ENCODE measurements at regions not wholly inside any gene's neighbourhood (a gene's known extent, or its start where the extent isn't known, plus 50 kb on each side); places are given as distances from the start of the nearest gene placed in this dataset.

DNA sequence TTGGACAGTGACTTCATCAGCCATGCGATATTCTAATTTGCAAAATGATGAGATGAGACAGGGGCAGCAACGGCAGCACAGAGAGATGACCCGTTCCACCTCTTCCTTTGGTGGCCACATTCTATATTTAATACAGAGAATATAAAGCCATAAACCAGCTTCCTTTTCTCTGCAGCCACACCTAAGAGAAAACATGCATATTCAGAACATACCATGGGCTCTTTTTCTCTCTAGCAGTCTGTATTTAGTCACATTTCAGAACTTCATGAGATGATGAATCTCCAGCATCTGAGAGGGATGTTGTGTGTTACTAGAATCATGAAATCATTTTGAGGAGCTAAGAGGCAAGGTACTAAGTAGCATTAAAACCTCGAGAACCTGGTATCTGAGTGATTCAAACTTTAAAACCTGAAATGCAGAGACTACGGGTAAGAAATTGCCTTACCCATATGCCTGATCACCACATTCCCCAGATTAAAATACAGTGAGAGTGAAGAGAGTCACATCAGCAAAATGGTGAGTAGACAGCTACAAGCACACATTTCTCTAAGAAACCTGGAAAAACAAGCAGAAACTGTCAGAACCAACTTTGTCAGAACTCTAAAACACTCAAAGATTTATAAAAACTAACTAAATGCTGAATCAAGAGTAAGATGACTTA lies 55.5 kb upstream of the CPHXL start:
- no peaks in the 10 kb centered on the region for H4K20me1 ChIP-seq (ENCODE audit: insufficient read depth, low read length)
- H3K79me2 ChIP-seq (ENCODE audit: insufficient read depth, low read length), result no peaks in the 10 kb centered on the region
- no peak overlapping the region for H3K9ac ChIP-seq (ENCODE audit: insufficient read depth, low read depth, low read length)
- H3K4me3 ChIP-seq (replicated peaks in 1 of 3; ENCODE audit: insufficient read depth in 1 of 3, low read depth in 2 of 3, low read length in 3 of 3), result no peak overlapping the region
- no peaks in the 10 kb centered on the region; a peak in 1 of 5 replicates for H3K27me3 ChIP-seq (ENCODE audit: control insufficient read depth in 1 of 2, insufficient read depth in 2 of 2, low read length in 2 of 2)
- in situ Hi-C loops (cut with HindIII; ENCODE audit: extremely low pct_ligation_motif_present, low pct_unique_long_range_greater_than_20kb) (no loop called here), intact Hi-C loops (cut with micrococcal nuclease; ENCODE audit: unreplicated experiment) (no loop called here)
- ChIA-PET CTCF (ENCODE audit: low intra/inter-chr PET ratio, low total read pairs) (no interaction called here), POLR2A (no interaction called here)
- no peaks in the 10 kb centered on the region for H3K9me3 ChIP-seq (ENCODE audit: low read length)
- H3K4me1 ChIP-seq (ENCODE audit: insufficient read depth, low read length), result no peaks in the 10 kb centered on the region
- no TSS peak for BruUV-seq (replicated peaks)
- H2AFZ ChIP-seq (ENCODE audit: low read length), result no peak overlapping the region
- no peak for FAIRE-seq
- TF ChIP-seq, protein P1, sequence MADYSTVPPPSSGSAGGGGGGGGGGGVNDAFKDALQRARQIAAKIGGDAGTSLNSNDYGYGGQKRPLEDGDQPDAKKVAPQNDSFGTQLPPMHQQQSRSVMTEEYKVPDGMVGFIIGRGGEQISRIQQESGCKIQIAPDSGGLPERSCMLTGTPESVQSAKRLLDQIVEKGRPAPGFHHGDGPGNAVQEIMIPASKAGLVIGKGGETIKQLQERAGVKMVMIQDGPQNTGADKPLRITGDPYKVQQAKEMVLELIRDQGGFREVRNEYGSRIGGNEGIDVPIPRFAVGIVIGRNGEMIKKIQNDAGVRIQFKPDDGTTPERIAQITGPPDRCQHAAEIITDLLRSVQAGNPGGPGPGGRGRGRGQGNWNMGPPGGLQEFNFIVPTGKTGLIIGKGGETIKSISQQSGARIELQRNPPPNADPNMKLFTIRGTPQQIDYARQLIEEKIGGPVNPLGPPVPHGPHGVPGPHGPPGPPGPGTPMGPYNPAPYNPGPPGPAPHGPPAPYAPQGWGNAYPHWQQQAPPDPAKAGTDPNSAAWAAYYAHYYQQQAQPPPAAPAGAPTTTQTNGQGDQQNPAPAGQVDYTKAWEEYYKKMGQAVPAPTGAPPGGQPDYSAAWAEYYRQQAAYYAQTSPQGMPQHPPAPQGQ (CRISPR knock-in tag; IDR thresholded peaks at IDR 0.05; ENCODE audit: borderline replicate concordance), result no peak
- TF ChIP-seq JUNB (CRISPR knock-in tag; IDR thresholded peaks at IDR 0.05; ENCODE audit: borderline replicate concordance) (no peak), ZBTB21 (CRISPR knock-in tag; IDR thresholded peaks at IDR 0.05) (no peak), FOXP1 (IDR thresholded peaks at IDR 0.05) (no peak), FOXP1 (CRISPR knock-in tag; IDR thresholded peaks at IDR 0.05) (no peak), KDM5B (CRISPR knock-in tag; IDR thresholded peaks at IDR 0.05; ENCODE audit: borderline replicate concordance) (no peak), PRPF4 (IDR thresholded peaks at IDR 0.05; ENCODE audit: low read depth, low read length, poor library complexity, severe bottlenecking) (no peak), NPAS2 (CRISPR knock-in tag; IDR thresholded peaks at IDR 0.05; ENCODE audit: borderline replicate concordance) (no peak), KDM2A (CRISPR knock-in tag; IDR thresholded peaks at IDR 0.05; ENCODE audit: borderline replicate concordance, low read depth) (no peak), MTF1 (CRISPR knock-in tag; IDR thresholded peaks at IDR 0.05) (no peak), ZSCAN22 (CRISPR knock-in tag; IDR thresholded peaks at IDR 0.05) (no peak)
- TF ChIP-seq, protein P2, sequence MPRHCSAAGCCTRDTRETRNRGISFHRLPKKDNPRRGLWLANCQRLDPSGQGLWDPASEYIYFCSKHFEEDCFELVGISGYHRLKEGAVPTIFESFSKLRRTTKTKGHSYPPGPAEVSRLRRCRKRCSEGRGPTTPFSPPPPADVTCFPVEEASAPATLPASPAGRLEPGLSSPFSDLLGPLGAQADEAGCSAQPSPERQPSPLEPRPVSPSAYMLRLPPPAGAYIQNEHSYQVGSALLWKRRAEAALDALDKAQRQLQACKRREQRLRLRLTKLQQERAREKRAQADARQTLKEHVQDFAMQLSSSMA (CRISPR knock-in tag; IDR thresholded peaks at IDR 0.05), result no peak
- WGBS (ENCODE audit: low lambda C conversion rate), result 4% methylated on average over 5 of the region's 5 CpGs
- H3K36me3 ChIP-seq (replicated peaks in 1 of 2; ENCODE audit: control insufficient read depth in 1 of 2, insufficient read depth in 2 of 2, low read length in 2 of 2), result no peaks in the 10 kb centered on the region
- no peak for ATAC-seq
- H3K27ac ChIP-seq (ENCODE audit: extremely low read length, insufficient read depth, low read length), result no peak overlapping the region
- H3K4me2 ChIP-seq (ENCODE audit: low read depth, low read length), result no peak overlapping the region
- DNase-seq (ENCODE audit: low spot score), result no peak

All from HepG2 (cell line).